HL-60 (cell line): ENCODE measurements at regions not wholly inside any gene's neighbourhood (a gene's known extent, or its start where the extent isn't known, plus 50 kb on each side); places are given as distances from the start of the nearest gene placed in this dataset.

Source experiments
- DNase-seq, 2 experiments: peaks; one replicate each; pipeline ENCODE4 v3.0.0-alpha.2; 2010 to 2020; ENCODE audit warnings: low read depth in 1 of 2, low spot score in 1 of 2
- H3K27ac ChIP-seq: fragments of 250-450 bp; sonication (Bioruptor Pico); replicated peaks from 2 replicates; pipeline ENCODE4 v1.5.1; 2020; ENCODE audit warnings: mild to moderate bottlenecking, moderate library complexity
- H3K27me3 ChIP-seq: fragments of 250-450 bp; sonication (Bioruptor Pico); 2 replicates; pipeline ENCODE4 v1.5.1; 2021; ENCODE audit warnings: mild to moderate bottlenecking, moderate library complexity; ENCODE audit not compliant: insufficient read depth, poor library complexity, severe bottlenecking
- H3K4me3 ChIP-seq: replicated peaks from 2 replicates; pipeline ENCODE4 v1.5.1; 2011; ENCODE audit warnings: mild to moderate bottlenecking, control low read depth, low read length; ENCODE audit not compliant: insufficient read depth
- CTCF ChIP-seq: IDR thresholded peaks from one replicate; pipeline ENCODE4 v1.5.1; 2011; ENCODE audit warnings: low read length, control low read depth, inconsistent platforms; ENCODE audit not compliant: insufficient read depth
- GABPA ChIP-seq: IDR thresholded peaks from 2 replicates; pipeline ENCODE4 v1.6.1; 2012; ENCODE audit warnings: low read depth
- POLR2AphosphoS5 ChIP-seq: IDR thresholded peaks from 2 replicates; pipeline ENCODE4 v1.6.1; 2012; ENCODE audit warnings: low read depth
- REST ChIP-seq: IDR thresholded peaks from 2 replicates; pipeline ENCODE4 v1.6.1; 2012; ENCODE audit warnings: low read depth; ENCODE audit not compliant: insufficient replicate concordance
- SPI1 ChIP-seq: IDR thresholded peaks from 2 replicates; pipeline ENCODE4 v1.6.1; 2012; ENCODE audit warnings: low read depth, mild to moderate bottlenecking, borderline replicate concordance

GRCh38 chr9:17926246-17926645, 347.4 kb downstream of the SH3GL2 start:
- no peak overlapping the region for H3K27ac ChIP-seq
- DNase-seq = no peak
- TF ChIP-seq CTCF (no peak), SPI1 (no peak), REST (no peak), POLR2AphosphoS5 (no peak), GABPA (no peak)

GRCh38 chr9:17927616-17928015, 348.8 kb downstream of the SH3GL2 start:
- no peak overlapping the region for H3K27ac ChIP-seq
- no peaks in the 10 kb centered on the region for H3K27me3 ChIP-seq
- no peak for TF ChIP-seq POLR2AphosphoS5
- TF ChIP-seq REST = no peak
- TF ChIP-seq SPI1 = no peak
- no peak for TF ChIP-seq CTCF
- TF ChIP-seq GABPA = no peak
- no peak for DNase-seq
- no peak overlapping the region for H3K4me3 ChIP-seq

More at GRCh38 chr9:17926246-17926645, 347.4 kb downstream of the SH3GL2 start:
- Histone ChIP-seq H3K27me3 (no peaks in the 10 kb centered on the region), H3K4me3 (no peak overlapping the region)

GRCh38 chr9:17928228-17928627, 349.4 kb downstream of the SH3GL2 start:
- H3K4me3 ChIP-seq = no peak overlapping the region
- TF ChIP-seq REST (no peak), GABPA (no peak), CTCF (no peak), SPI1 (no peak), POLR2AphosphoS5 (no peak)
- H3K27ac ChIP-seq = no peak overlapping the region
- no peak for DNase-seq
- no peaks in the 10 kb centered on the region for H3K27me3 ChIP-seq
